PC-3 (cell line): ENCODE measurements at regions not wholly inside any gene's neighbourhood (a gene's known extent, or its start where the extent isn't known, plus 50 kb on each side); places are given as distances from the start of the nearest gene placed in this dataset.

Source experiments
- ATAC-seq: fragments of 200-7000 bp; cut with Tn5 transposase; 2 replicates; pipeline ENCODE4 v1.9.1; 2020; ENCODE audit warnings: mild to moderate bottlenecking, moderate library complexity
- BruUV-seq: library from RNA; stranded (reverse); fragments of 400-500 nt; replicated peaks from 2 replicates; lab custom pipeline; 2021; lab: Mats Ljungman, UMichigan
- CTCF ChIA-PET: fragments of 300-600 bp; sonication (Branson Sonifier 250); formaldehyde crosslinking; loops from one replicate; lab custom pipeline; 2022; ENCODE audit warnings: antibody characterized with exemption; lab: Charles Lee
- POLR2A ChIA-PET: fragments of 300-600 bp; sonication (Branson Sonifier 250); formaldehyde crosslinking; loops from one replicate; lab custom pipeline; 2022; ENCODE audit warnings: antibody characterized with exemption; ENCODE audit not compliant: unreplicated experiment; lab: Charles Lee
- DNase-seq: peaks from one replicate; pipeline ENCODE4 v3.0.0-alpha.2; 2015
- H2AFZ ChIP-seq: fragments of 300-600 bp; sonication (generic); 2 replicates; pipeline ENCODE4 v1.6.0; 2016; ENCODE audit warnings: antibody characterized with exemption, low read length
- H3F3A ChIP-seq: fragments of 300-600 bp; sonication (generic); one replicate; pipeline ENCODE4 v1.6.0; 2017; ENCODE audit warnings: antibody characterized with exemption, low read length, control low read depth, mild to moderate bottlenecking; ENCODE audit not compliant: unreplicated experiment
- H3K27ac ChIP-seq: fragments of 300-600 bp; sonication (generic); 2 replicates; pipeline ENCODE4 v1.5.1; 2016; ENCODE audit warnings: mild to moderate bottlenecking, low read length
- H3K27me3 ChIP-seq: fragments of 300-600 bp; sonication (generic); 2 replicates; pipeline ENCODE4 v1.6.1; 2016; ENCODE audit warnings: low read length, mixed read lengths
- H3K36me3 ChIP-seq: fragments of 300-600 bp; sonication (generic); 2 replicates; pipeline ENCODE4 v1.6.1; 2016; ENCODE audit warnings: low read depth, mixed run types, low read length, mixed read lengths
- H3K4me1 ChIP-seq: fragments of 300-600 bp; sonication (generic); 2 replicates; pipeline ENCODE4 v1.5.1; 2016; ENCODE audit warnings: low read length; ENCODE audit not compliant: insufficient read depth
- H3K4me2 ChIP-seq: fragments of 300-600 bp; sonication (generic); 2 replicates; pipeline ENCODE4 v1.6.0; 2016; ENCODE audit warnings: low read length
- H3K4me3 ChIP-seq: fragments of 300-600 bp; sonication (generic); 2 replicates; pipeline ENCODE4 v1.5.1; 2016; ENCODE audit warnings: mild to moderate bottlenecking, low read length, mixed read lengths
- H3K79me2 ChIP-seq: fragments of 300-600 bp; sonication (generic); 2 replicates; pipeline ENCODE4 v1.6.1; 2017; ENCODE audit warnings: low read length, mixed read lengths
- H3K9ac ChIP-seq: fragments of 300-600 bp; sonication (generic); 2 replicates; pipeline ENCODE4 v1.6.0; 2016; ENCODE audit warnings: mild to moderate bottlenecking, low read length
- H3K9me2 ChIP-seq: fragments of 300-600 bp; sonication (generic); replicated peaks from 2 replicates; pipeline ENCODE4 v1.6.1; 2016; ENCODE audit warnings: mixed run types, low read length, mixed read lengths
- H3K9me3 ChIP-seq: fragments of 300-600 bp; sonication (generic); 2 replicates; pipeline ENCODE4 v1.6.1; 2016; ENCODE audit warnings: low read length, mixed read lengths
- H4K20me1 ChIP-seq: fragments of 300-600 bp; sonication (generic); 2 replicates; pipeline ENCODE4 v1.6.1; 2016; ENCODE audit warnings: low read length, mixed read lengths
- CTCF ChIP-seq: fragments of 300-600 bp; sonication (generic); conservative IDR thresholded peaks from 2 replicates; pipeline ENCODE4 v1.5.1; 2017; ENCODE audit warnings: antibody characterized with exemption, low read depth, mild to moderate bottlenecking, low read length
- EZH2 ChIP-seq: fragments of 300-600 bp; sonication (generic); IDR thresholded peaks from one replicate; pipeline ENCODE4 v1.6.1; 2017; ENCODE audit warnings: antibody characterized with exemption, mild to moderate bottlenecking, low read length; ENCODE audit not compliant: unreplicated experiment
- EZH2phosphoT487 ChIP-seq: fragments of 300-600 bp; sonication (generic); IDR thresholded peaks from 2 replicates; pipeline ENCODE4 v1.6.1; 2018; ENCODE audit warnings: mild to moderate bottlenecking, antibody characterized with exemption, low read length, borderline replicate concordance
- intact Hi-C: fragments of 100-400 bp; cut with micrococcal nuclease; formaldehyde crosslinking; loops from 2 replicates; pipeline ENCODE4 v1.9.0; 2023

DNA sequence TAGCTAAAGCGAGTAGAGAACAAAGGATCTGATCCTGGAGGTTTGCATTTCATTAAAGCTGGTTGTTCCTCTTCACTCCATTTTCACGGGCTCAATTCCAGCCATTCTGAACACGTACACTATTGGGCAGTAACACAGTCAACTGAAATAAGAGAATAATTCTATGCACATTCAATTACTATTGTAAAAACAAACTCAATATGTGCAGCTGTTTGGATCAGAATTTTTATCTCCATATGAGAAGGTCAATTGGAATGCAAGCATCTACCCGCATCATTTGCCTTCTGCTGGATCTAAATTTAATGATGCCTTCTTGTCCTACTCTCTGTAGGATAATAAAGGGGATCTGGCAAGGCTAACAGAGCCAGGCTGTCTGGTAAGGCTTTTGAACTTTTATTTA is 562.8 kb upstream of the CCDC179 start:
- no peaks in the 10 kb centered on the region for H3K9me3 ChIP-seq
- no peak overlapping the region for H3K9ac ChIP-seq
- H3K27ac ChIP-seq: no peak overlapping the region
- H3K4me2 ChIP-seq: no peak overlapping the region
- no peaks in the 10 kb centered on the region for H3K9me2 ChIP-seq
- H3F3A ChIP-seq: no peaks in the 10 kb centered on the region
- DNase-seq (no peak), ATAC-seq (no peak)
- H2AFZ ChIP-seq: no peak overlapping the region
- TF ChIP-seq CTCF (no peak), EZH2 (no peak), EZH2phosphoT487 (no peak)
- H3K4me1 ChIP-seq: no peaks in the 10 kb centered on the region
- no peaks in the 10 kb centered on the region for H3K27me3 ChIP-seq
- intact Hi-C loops: no loop called here
- H3K79me2 ChIP-seq: no peaks in the 10 kb centered on the region
- no peaks in the 10 kb centered on the region for H4K20me1 ChIP-seq
- H3K36me3 ChIP-seq: no peaks in the 10 kb centered on the region
- ChIA-PET POLR2A (no interaction called here), CTCF (no interaction called here)
- H3K4me3 ChIP-seq: no peak overlapping the region
- BruUV-seq: no TSS peak

- H3K36me3 ChIP-seq: no peaks in the 10 kb centered on the region
- H3K79me2 ChIP-seq: no peaks in the 10 kb centered on the region
- no peaks in the 10 kb centered on the region for H3K4me1 ChIP-seq
- H3K9me2 ChIP-seq: no peaks in the 10 kb centered on the region
- ATAC-seq (no peak), DNase-seq (no peak)
- intact Hi-C loops: no loop called here
- H2AFZ ChIP-seq: no peak overlapping the region
- no TSS peak for BruUV-seq
- POLR2A ChIA-PET: no interaction called here
- H3K9me3 ChIP-seq: no peaks in the 10 kb centered on the region
- no peak overlapping the region for H3K4me3 ChIP-seq
- no peak overlapping the region for H3K27ac ChIP-seq
- no peaks in the 10 kb centered on the region for H3K27me3 ChIP-seq
- CTCF ChIA-PET: no interaction called here
- H3K9ac ChIP-seq: no peak overlapping the region
- no peak for TF ChIP-seq CTCF
- no peak for TF ChIP-seq EZH2
- no peak for TF ChIP-seq EZH2phosphoT487
- no peak overlapping the region for H3K4me2 ChIP-seq
- H3F3A ChIP-seq: no peaks in the 10 kb centered on the region
- no peaks in the 10 kb centered on the region for H4K20me1 ChIP-seq
Measured at GRCh38 chr11:23423656-23424055, 563.4 kb upstream of the CCDC179 start.

GRCh38 chr11:23425381-23425780 is 565.1 kb upstream of the CCDC179 start:
- TF ChIP-seq EZH2phosphoT487: no peak
- no peak for TF ChIP-seq CTCF
- no peaks in the 10 kb centered on the region for H3K27me3 ChIP-seq
- no peak overlapping the region for H2AFZ ChIP-seq
- ATAC-seq (no peak), DNase-seq (no peak)
- H3K9ac ChIP-seq: no peak overlapping the region
- H3K4me1 ChIP-seq: no peaks in the 10 kb centered on the region
- BruUV-seq: no TSS peak
- H3K9me2 ChIP-seq: no peaks in the 10 kb centered on the region
- H3K36me3 ChIP-seq: no peaks in the 10 kb centered on the region
- H4K20me1 ChIP-seq: no peaks in the 10 kb centered on the region
- no peak overlapping the region for H3K27ac ChIP-seq
- no peak overlapping the region for H3K4me3 ChIP-seq
- H3K9me3 ChIP-seq: no peaks in the 10 kb centered on the region
- H3K4me2 ChIP-seq: no peak overlapping the region
- intact Hi-C loops: no loop called here
- no peaks in the 10 kb centered on the region for H3K79me2 ChIP-seq
- H3F3A ChIP-seq: no peaks in the 10 kb centered on the region
- CTCF ChIA-PET: no interaction called here
- POLR2A ChIA-PET: interaction anchor here (0.5 kb wide), 1 partner anchor 147 kb away, joined by 4 read pairs; no protein-coding TSS in a partner anchor
